MM.1S (cell line): ENCODE measurements at regions not wholly inside any gene's neighbourhood (a gene's known extent, or its start where the extent isn't known, plus 50 kb on each side); places are given as distances from the start of the nearest gene placed in this dataset.

Experiments used
- CTCF ChIP-seq: fragments of 300-600 bp; sonication (generic); IDR thresholded peaks from 2 replicates; pipeline ENCODE4 v1.5.1; 2016; ENCODE audit warnings: antibody characterized with exemption, low read length, mixed read lengths
- EZH2 ChIP-seq: fragments of 300-600 bp; sonication (generic); optimal IDR thresholded peaks from 2 replicates; pipeline ENCODE3; 2017; ENCODE audit warnings: low read depth, mild to moderate bottlenecking, antibody characterized with exemption, low read length, mixed read lengths
- EZH2phosphoT487 ChIP-seq: fragments of 300-600 bp; sonication (generic); IDR thresholded peaks from 2 replicates; pipeline ENCODE4 v1.6.1; 2018; ENCODE audit warnings: antibody characterized with exemption, low read length

- no peak for TF ChIP-seq CTCF
- TF ChIP-seq EZH2 = no peak
- TF ChIP-seq EZH2phosphoT487 = no peak
These were observed 115.1 kb downstream of the OTOR start for GRCh38 chr20:16863303-16863702.
